Occipital lobe (tissue), 1 donor: ENCODE measurements at regions not wholly inside any gene's neighbourhood (a gene's known extent, or its start where the extent isn't known, plus 50 kb on each side); places are given as distances from the start of the nearest gene placed in this dataset.

Experiments
- DNase-seq: peaks from one replicate; lab custom pipeline; 2025; lab: John Stamatoyannopoulos, UW

DNA sequence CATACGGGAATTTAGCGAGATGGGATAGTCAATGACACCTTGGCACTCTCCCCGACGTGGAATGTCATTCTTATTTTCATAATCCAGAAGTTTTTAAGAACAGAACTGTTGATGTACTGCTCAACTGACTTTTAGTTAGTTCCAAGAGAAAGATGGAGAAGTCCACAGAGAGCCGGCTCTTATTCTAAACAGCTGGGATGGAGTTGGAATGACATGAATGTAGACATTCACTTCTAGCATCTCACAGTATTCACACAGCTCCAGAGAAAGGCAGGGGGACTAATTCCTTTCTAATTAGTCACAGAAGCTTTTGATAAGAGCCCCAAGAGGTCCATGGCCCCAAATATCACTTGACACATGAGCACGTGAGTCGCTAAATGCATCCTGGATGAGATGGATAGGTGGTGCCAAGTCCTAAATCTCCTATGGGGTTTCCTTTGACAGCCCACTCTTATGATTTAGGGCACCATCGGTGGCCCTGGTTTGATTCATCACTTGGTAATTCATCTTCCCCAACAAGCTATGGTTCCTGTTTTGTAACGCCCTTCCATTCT, 420.3 kb upstream of the AUTS2 start:
- no peak for DNase-seq

- no peak for DNase-seq
Observed at GRCh38 chr7:69180662-69181061, 417.6 kb upstream of the AUTS2 start.

DNA sequence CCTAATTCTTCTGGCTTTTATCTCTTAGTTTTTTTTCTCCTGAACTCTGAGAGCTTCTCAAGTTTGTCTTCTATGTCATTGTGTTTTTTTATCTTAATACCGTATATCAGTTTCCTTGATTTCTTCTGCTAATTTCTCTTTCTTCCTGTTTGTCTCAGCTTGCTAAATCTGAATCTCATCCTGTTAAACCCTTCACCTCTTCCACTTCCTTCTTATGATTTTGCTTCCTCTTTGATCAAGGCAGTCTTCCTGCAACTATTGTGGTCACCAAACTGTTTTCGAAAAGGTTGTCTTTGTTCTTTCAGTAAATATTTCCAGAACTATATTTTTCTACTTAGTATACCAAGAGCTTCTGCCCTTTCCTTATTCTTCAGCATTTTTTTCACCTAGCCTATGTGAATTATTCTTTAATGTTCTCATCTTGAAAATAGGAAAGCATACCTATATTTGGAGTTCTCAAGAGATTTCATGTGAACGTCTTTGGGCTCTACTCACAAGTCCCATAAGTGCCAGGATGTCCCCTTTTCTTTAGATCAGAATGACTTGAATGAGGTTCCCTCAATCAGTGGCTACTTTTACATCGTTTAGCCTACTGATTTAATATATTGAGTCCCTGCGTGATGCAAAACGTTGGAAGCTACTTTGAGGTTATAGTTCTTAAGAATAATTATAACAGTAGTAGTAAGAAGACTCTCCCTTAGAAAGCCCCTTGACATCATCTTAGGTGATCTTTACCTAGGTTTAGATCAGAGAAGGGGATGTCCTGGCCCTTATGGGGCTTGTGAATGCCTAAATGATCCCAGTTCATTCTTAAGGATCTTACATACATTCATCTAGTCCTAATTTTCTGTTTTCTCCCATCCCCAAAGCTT, 415.4 kb upstream of the AUTS2 start:
- DNase-seq = no peak

- no peak for DNase-seq
Observed at GRCh38 chr7:69184339-69184738, 413.9 kb upstream of the AUTS2 start.

GRCh38 chr7:69185170-69185569, 413.1 kb upstream of the AUTS2 start:
- no peak for DNase-seq

GRCh38 chr7:69186974-69187373, 411.3 kb upstream of the AUTS2 start:
- no peak for DNase-seq

DNA sequence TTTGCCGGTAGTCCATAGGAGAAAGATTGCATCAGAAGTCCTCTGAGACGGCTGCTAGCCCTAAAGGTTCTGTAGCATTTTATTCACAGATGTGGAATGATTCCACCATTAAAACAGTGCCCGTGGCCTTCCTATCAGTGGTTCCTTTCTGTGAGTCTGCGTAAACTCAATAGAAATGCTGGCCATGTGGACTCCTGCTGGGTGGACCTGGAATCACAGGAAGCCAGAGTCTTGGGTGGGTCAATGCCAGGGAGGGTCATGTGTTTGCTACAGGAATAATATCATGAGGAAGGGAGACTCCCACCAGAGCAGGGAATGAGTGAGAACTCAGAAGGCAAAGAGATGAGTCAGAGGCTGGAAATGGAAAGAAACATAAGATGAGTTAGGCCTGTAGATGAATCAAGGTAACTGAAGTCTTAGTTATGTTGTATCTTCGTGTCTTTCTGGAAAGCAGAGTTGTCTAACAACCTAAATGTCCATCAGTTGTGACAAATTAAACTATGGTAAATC, 410.4 kb upstream of the AUTS2 start:
- no peak for DNase-seq

GRCh38 chr7:69189406-69189805, 408.9 kb upstream of the AUTS2 start:
- DNase-seq = no peak

DNA sequence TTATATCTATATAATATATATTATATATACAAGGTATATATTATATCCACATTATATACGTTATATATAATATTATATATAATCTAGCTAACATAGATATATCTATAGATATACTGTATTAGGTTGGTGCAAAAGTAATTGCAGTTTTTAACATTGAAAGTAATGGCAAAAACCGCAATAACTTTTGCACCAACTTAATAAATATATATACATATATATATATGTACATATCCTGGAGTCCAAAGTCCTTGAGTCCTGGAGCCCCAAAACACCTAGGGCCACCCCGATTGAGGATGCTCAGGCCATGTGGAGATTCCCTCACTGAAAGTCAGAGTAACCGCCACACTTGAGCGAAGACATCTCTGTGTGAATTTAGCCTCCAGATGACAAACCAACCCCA, 408.2 kb upstream of the AUTS2 start:
- no peak for DNase-seq

- DNase-seq = no peak
Observed at GRCh38 chr7:69190763-69191162, 407.5 kb upstream of the AUTS2 start.

GRCh38 chr7:69192134-69192533, 406.1 kb upstream of the AUTS2 start:
- DNase-seq = no peak

DNA sequence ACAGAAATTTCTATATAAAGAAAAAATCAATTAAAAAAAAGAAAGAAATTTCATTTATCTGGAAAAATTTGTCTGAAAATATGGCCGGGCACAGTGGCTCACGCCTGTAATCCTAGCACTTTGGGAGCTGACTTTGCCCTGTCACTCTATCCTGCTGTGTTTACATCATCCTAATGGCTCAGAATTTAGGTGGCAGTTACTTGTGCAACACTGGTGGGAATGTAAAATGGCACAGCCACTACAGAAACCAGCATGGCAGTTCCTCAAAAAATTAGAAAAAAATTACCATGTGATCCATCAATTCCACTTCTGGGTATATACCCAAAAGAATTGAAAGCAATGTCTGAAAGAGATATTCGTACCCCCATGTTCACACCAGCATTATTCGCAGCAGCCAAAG, 405.2 kb upstream of the AUTS2 start:
- DNase-seq = no peak

- no peak for DNase-seq
Observed at GRCh38 chr7:69196593-69196992, 401.7 kb upstream of the AUTS2 start.

DNA sequence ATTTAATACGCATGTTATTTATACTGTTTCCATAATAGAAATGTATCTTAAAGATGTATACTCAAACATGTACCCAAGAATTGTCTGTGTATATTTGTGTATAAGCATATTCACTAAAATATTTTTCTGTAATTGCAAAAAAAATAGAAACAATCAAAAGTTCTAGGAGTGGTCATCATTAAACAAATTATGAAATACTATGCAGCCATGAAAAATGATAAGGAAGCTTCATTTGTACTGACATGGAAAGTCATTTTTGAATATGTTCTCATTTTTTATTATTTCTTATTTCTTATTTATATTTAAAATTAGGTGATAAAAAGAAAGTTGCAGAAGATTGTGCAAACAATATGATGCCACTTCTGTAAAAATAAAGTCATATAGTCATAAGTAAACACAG, 400.0 kb upstream of the AUTS2 start:
- no peak for DNase-seq

GRCh38 chr7:69199041-69199440, 399.2 kb upstream of the AUTS2 start:
- no peak for DNase-seq

DNA sequence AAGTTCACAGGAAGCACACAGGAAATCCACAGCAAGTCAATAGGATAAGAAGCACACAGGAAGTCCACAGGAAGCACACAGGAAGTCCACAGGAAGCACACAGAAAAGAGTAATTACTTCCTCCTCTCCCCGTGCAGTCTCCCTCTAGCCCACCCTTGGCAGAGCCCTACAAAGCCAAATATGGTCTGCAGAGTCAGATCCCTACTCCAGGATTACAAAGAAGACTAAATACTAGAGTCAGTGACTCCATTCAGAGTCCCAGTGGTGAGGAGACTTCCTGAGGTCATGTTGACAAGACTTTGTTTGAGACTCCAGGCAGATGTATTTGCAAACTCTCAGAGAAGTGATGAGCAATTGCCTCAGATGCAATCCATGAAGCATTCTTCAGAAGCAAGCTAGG, 398.6 kb upstream of the AUTS2 start:
- no peak for DNase-seq

GRCh38 chr7:69203871-69204270, 394.4 kb upstream of the AUTS2 start:
- no peak for DNase-seq

DNA sequence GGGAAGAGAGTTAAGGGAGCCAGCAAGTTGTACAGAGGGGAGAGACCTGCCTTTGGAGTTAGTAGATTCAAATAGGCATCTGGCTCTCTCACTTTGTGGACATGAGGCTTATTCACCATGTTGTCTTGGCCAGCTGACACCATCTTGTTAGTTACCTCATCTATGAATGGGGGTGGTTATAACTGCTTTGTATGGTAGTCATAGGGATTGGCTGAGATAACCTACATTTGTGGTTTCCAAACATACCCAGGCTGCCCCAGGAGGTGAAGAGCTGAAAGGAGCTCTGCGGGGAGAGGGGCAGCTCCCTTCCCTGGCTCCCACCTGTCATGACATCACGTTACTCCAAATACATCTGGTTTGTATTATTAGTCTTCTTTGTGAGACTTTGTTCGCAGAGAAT, 393.3 kb upstream of the AUTS2 start:
- no peak for DNase-seq

DNA sequence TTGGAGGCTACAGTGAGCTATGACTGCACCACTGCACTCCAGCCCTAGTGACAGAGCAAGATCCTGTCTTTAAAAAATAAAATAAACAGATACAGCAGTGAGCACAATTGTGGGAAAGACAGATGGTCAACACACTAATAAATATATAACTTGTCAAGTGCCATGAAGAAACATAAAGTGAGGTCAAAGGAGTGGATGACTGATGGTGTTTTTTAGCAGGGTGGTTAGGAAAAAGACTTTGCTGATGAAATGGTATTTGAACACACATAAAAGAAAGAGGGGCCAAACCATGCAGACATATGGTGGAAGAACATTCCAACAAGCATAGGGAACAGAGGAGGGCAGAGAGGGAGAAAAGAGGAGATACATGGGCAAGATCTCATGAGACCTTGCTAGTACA, 392.7 kb upstream of the AUTS2 start:
- no peak for DNase-seq

GRCh38 chr7:69208276-69208675, 390.0 kb upstream of the AUTS2 start:
- no peak for DNase-seq

GRCh38 chr7:69208848-69209247, 389.4 kb upstream of the AUTS2 start:
- DNase-seq = no peak

GRCh38 chr7:69211336-69211735, 386.9 kb upstream of the AUTS2 start:
- DNase-seq = no peak

DNA sequence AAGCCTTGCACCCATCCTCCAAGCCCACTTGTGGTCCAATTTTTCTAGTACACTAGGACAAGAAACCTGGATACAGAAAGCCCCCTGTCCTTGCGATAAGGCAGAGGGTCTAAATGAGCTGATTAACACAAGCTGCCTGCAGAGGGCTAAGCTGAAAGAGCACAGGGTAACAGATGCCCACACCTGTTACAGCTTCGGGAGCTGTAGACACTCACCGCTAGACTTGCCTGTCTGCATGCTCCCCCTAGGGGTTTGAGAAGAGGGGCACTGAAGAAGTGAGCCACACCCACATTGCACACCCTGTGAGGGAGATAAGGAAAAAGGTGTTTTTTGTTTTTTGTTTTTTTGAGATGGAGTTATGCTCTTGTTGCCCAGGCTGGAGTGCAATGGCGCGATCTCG, 386.5 kb upstream of the AUTS2 start:
- DNase-seq = no peak
